Endothelial cell of umbilical vein (primary cell): ENCODE measurements at regions not wholly inside any gene's neighbourhood (a gene's known extent, or its start where the extent isn't known, plus 50 kb on each side); places are given as distances from the start of the nearest gene placed in this dataset.

Source experiments
- CTCF ChIP-seq, 2 donors: IDR thresholded peaks; 1 replicate in 1 of 2; 2 replicates in 1 of 2; pipeline ENCODE4 v1.5.1; 2011; ENCODE audit warnings: low read length in 2 of 2, mild to moderate bottlenecking in 2 of 2, moderate library complexity in 2 of 2, control low read depth in 1 of 2, inconsistent platforms in 1 of 2, low read depth in 1 of 2; ENCODE audit not compliant: insufficient read depth in 1 of 2; ENCODE audit errors: extremely low read depth in 1 of 2
- EZH2 ChIP-seq: IDR thresholded peaks from 2 replicates; pipeline ENCODE4 v1.6.1; 2012; ENCODE audit warnings: borderline replicate concordance, low read depth, mild to moderate bottlenecking, moderate library complexity, low read length, inconsistent platforms; ENCODE audit not compliant: severe bottlenecking
- GATA2 ChIP-seq: IDR thresholded peaks from 2 replicates; pipeline ENCODE4 v1.7.0; 2011; ENCODE audit warnings: low read depth, mild to moderate bottlenecking, moderate library complexity, mixed read lengths, low read length; ENCODE audit not compliant: insufficient read length, insufficient read depth
- MAX ChIP-seq: IDR thresholded peaks from 2 replicates; pipeline ENCODE4 v1.6.1; 2011; ENCODE audit not compliant: insufficient read depth, insufficient read length
- MYC ChIP-seq: IDR thresholded peaks from one replicate; pipeline ENCODE4 v1.6.1; 2011; ENCODE audit warnings: mild to moderate bottlenecking, low read depth, low read length
- POLR2A ChIP-seq: IDR thresholded peaks from 2 replicates; pipeline ENCODE4 v1.6.1; 2012; ENCODE audit warnings: low read depth, mild to moderate bottlenecking, control low read depth, low read length

GRCh38 chr4:163815776-163816175, 321.3 kb downstream of the TMA16 start:
- no peak for TF ChIP-seq POLR2A
- TF ChIP-seq EZH2: no peak
- no peak for TF ChIP-seq MYC
- no peak for TF ChIP-seq CTCF (IDR thresholded peaks at IDR 0.05; ENCODE audit: extremely low read depth in 1 of 2, insufficient read depth in 1 of 2, low read depth in 1 of 2, low read length in 2 of 2)
- no peak for TF ChIP-seq GATA2
- no peak for TF ChIP-seq MAX
